CD4-positive, alpha-beta T cell treated with Interleukin-2 at 100 ng/mL for 4 hours (primary cell): ENCODE measurements at regions not wholly inside any gene's neighbourhood (a gene's known extent, or its start where the extent isn't known, plus 50 kb on each side); places are given as distances from the start of the nearest gene placed in this dataset.
A peak's percentile ranks its signal among the peaks of the same experiment; 100 is the strongest.

ENCODE experiments used
- DNase-seq: peaks from one replicate; pipeline ENCODE4 v3.0.0-alpha.2; 2020; ENCODE audit warnings: low spot score

DNA sequence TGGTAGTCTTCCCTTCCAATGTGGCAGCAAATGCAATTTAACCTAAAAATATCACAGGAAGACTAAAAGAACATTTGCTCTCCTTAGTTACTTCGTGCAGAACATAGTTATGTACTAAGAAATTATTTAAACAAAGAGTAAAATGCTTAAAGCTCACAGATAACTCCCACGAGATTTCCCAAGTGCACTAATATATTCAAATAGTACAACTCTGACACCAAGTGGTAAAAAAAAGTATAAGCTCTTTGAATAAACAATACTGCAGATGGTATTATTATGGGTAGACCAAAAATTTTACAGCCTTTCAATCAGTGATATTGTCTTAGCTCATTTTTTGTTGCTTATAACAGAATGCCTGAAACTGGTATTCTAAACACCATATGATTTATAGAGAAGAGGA, 52.8 kb upstream of the FILIP1 start:
- DNase-seq, result peak; percentile 7

DNA sequence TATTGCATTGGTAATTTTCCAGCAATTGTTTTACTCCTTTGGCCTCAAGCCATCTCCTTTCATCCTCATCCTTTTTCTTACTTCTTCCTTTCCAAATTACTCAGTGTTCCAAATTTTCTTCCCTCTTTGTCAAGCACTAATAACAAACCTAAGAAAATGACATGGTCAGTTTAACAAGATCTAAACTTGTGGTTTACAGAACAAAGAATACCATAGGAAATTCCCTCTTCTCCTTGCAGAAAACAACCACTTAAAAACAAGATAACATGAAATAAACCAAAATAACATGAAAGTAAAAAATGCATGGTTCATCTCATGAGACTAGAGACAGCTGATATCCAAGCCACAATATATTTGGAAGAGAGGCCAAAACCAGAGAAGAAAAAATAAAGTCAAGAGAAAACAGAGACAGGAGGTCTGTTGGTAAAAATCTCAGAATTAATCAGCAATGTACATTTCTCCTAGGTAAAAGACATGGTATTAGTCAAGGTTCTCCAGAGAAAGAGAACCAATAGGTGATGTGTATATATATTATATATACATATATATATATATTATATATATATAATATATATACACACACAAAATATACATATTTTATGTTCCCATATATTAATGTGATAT, 51.0 kb upstream of the SENP6 start:
- DNase-seq, result no peak

DNA sequence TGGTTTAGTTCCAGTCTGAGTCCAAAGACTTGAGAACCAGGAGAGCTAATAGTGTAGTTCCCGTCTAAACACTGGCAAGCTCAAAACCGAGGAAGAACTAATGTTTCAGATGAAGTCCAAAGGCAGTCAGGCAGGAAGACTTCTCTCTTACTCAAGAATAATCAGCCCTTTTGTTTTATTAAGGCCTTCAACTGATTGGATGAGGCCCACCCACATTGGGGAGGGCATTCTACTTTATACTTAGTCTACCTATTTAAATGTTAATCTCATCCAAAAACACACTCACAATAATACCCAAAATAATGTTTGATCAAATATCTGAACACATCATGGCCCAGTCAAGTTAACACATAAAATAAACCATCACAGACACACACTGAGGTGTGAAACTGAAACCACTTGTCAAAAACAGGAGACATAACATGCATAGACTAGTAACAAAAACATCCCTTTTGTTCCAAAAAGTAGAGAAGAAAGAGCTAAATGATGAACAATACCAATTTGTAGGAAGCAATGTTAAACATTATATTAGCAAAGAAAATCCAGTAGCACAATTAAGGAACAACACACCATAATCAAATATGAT, 50.2 kb upstream of the SENP6 start:
- DNase-seq, result no peak
